DOHH2 (cell line): ENCODE measurements at regions not wholly inside any gene's neighbourhood (a gene's known extent, or its start where the extent isn't known, plus 50 kb on each side); places are given as distances from the start of the nearest gene placed in this dataset.

Experiments used
- H3F3A ChIP-seq: fragments of 200-600 bp; sonication (generic), shearing (Covaris generic); 2 replicates; pipeline ENCODE4 v1.6.0; 2016; ENCODE audit warnings: antibody characterized with exemption, mild to moderate bottlenecking; ENCODE audit not compliant: control insufficient read depth, insufficient read depth
- H3K27ac ChIP-seq: fragments of 200-600 bp; sonication (generic); 2 replicates; pipeline ENCODE4 v1.5.1; 2014; ENCODE audit warnings: low read depth, mild to moderate bottlenecking, low read length, moderate library complexity
- H3K27me3 ChIP-seq: fragments of 200-600 bp; sonication (generic); 2 replicates; pipeline ENCODE4 v1.6.1; 2014; ENCODE audit warnings: mild to moderate bottlenecking, low read length, mixed read lengths; ENCODE audit not compliant: control insufficient read depth
- H3K36me3 ChIP-seq: fragments of 200-600 bp; sonication (generic); 2 replicates; pipeline ENCODE4 v1.6.1; 2014; ENCODE audit warnings: mild to moderate bottlenecking, low read length, moderate library complexity, mixed read lengths; ENCODE audit not compliant: control insufficient read depth
- H3K4me1 ChIP-seq: fragments of 200-600 bp; sonication (generic); 2 replicates; pipeline ENCODE4 v1.6.1; 2014; ENCODE audit warnings: mild to moderate bottlenecking, low read length, mixed read lengths; ENCODE audit not compliant: control insufficient read depth
- H3K4me2 ChIP-seq: fragments of 200-600 bp; sonication (generic); 2 replicates; pipeline ENCODE4 v1.6.0; 2014; ENCODE audit warnings: mild to moderate bottlenecking, low read length, moderate library complexity
- H3K4me3 ChIP-seq: fragments of 200-600 bp; sonication (generic); 2 replicates; pipeline ENCODE4 v1.5.1; 2014; ENCODE audit warnings: mild to moderate bottlenecking, low read length, mixed read lengths
- H3K79me2 ChIP-seq: fragments of 200-600 bp; sonication (generic); 2 replicates; pipeline ENCODE4 v1.6.1; 2014; ENCODE audit warnings: mild to moderate bottlenecking, low read length, mixed read lengths; ENCODE audit not compliant: control insufficient read depth
- H3K9me2 ChIP-seq: fragments of 200-600 bp; sonication (generic); replicated peaks from 2 replicates; pipeline ENCODE4 v1.6.1; 2014; ENCODE audit warnings: mild to moderate bottlenecking, low read length, mixed read lengths; ENCODE audit not compliant: control insufficient read depth
- H3K9me3 ChIP-seq: fragments of 200-600 bp; sonication (generic); 2 replicates; pipeline ENCODE4 v1.6.1; 2014; ENCODE audit warnings: antibody characterized with exemption, low read length, mixed read lengths; ENCODE audit not compliant: control insufficient read depth, insufficient read depth
- H4K20me1 ChIP-seq: fragments of 200-600 bp; sonication (generic); 2 replicates; pipeline ENCODE4 v1.6.0; 2014; ENCODE audit warnings: low read depth, mild to moderate bottlenecking, antibody characterized with exemption, low read length, moderate library complexity; ENCODE audit not compliant: control insufficient read depth, insufficient read depth
- EZH2phosphoT487 ChIP-seq: fragments of 200-600 bp; sonication (generic); IDR thresholded peaks from 2 replicates; pipeline ENCODE4 v1.6.1; 2017; ENCODE audit warnings: borderline replicate concordance, mild to moderate bottlenecking, antibody characterized with exemption, low read length, moderate library complexity, mixed read lengths
- TF ChIP-seq, protein P1 (sequence below): fragments of 200-600 bp; sonication (generic); IDR thresholded peaks from one replicate; pipeline ENCODE4 v1.5.1; 2014; ENCODE audit warnings: antibody characterized with exemption, mild to moderate bottlenecking, low read depth, low read length; ENCODE audit not compliant: poor library complexity, severe bottlenecking

DNA sequence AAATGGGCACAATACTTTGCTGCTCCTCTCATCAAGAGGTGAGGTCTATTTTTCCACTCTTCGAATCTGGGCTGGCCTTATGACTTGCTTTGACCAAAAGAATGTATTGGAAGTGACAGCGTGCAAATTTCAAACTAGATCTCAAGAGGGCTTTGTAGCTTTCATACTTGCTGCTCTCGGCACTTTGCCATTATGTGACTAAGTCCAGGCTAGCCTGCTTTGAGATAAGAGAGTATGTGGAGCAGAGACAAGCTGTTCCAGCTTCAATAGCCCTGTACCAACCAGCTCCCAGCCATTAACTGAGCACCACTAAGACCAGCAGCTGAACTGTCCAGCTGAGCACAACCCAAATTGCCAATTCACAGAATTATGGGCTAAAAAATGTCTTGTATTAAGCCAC lies 124.6 kb downstream of the ACER2 start:
- H3K36me3 ChIP-seq: no peaks in the 10 kb centered on the region
- TF ChIP-seq, protein P1, sequence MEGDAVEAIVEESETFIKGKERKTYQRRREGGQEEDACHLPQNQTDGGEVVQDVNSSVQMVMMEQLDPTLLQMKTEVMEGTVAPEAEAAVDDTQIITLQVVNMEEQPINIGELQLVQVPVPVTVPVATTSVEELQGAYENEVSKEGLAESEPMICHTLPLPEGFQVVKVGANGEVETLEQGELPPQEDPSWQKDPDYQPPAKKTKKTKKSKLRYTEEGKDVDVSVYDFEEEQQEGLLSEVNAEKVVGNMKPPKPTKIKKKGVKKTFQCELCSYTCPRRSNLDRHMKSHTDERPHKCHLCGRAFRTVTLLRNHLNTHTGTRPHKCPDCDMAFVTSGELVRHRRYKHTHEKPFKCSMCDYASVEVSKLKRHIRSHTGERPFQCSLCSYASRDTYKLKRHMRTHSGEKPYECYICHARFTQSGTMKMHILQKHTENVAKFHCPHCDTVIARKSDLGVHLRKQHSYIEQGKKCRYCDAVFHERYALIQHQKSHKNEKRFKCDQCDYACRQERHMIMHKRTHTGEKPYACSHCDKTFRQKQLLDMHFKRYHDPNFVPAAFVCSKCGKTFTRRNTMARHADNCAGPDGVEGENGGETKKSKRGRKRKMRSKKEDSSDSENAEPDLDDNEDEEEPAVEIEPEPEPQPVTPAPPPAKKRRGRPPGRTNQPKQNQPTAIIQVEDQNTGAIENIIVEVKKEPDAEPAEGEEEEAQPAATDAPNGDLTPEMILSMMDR: no peak
- no peak for TF ChIP-seq EZH2phosphoT487
- H3F3A ChIP-seq: no peaks in the 10 kb centered on the region
- no peaks in the 10 kb centered on the region for H3K9me3 ChIP-seq
- H4K20me1 ChIP-seq: no peaks in the 10 kb centered on the region
- no peaks in the 10 kb centered on the region for H3K9me2 ChIP-seq
- no peaks in the 10 kb centered on the region for H3K27me3 ChIP-seq
- H3K4me2 ChIP-seq: no peak overlapping the region
- H3K4me3 ChIP-seq: no peak overlapping the region
- H3K4me1 ChIP-seq: no peaks in the 10 kb centered on the region
- H3K27ac ChIP-seq: no peak overlapping the region
- H3K79me2 ChIP-seq: no peaks in the 10 kb centered on the region

DNA sequence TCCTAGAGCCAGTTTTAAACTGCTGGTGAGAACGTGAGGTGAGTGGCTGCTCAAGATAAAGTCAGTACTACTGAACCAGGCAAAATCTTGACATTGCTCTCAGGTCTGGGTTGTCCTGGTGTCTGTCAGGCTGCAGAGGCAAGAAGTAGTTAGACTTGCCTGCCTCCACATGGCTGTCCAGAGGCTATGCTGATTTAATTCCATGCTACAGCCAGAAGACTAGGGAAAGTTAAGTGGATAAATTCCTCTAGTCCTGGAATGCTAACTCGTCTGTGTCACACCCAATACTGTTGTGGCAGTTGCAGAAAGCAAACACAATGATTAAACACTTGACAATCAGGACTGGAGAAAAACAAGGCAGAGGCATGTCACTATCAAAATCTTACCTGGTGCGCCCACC lies 118.9 kb downstream of the ACER2 start:
- Histone ChIP-seq H3K79me2 (no peaks in the 10 kb centered on the region), H3K9me3 (no peaks in the 10 kb centered on the region), H3K27me3 (no peaks in the 10 kb centered on the region), H3K4me3 (no peak overlapping the region), H3K36me3 (no peaks in the 10 kb centered on the region), H3K27ac (no peak overlapping the region), H4K20me1 (no peaks in the 10 kb centered on the region), H3F3A (no peaks in the 10 kb centered on the region), H3K4me1 (no peaks in the 10 kb centered on the region), H3K9me2 (no peaks in the 10 kb centered on the region), H3K4me2 (no peak overlapping the region)
- no peak for TF ChIP-seq EZH2phosphoT487
- TF ChIP-seq, protein P1: no peak

DNA sequence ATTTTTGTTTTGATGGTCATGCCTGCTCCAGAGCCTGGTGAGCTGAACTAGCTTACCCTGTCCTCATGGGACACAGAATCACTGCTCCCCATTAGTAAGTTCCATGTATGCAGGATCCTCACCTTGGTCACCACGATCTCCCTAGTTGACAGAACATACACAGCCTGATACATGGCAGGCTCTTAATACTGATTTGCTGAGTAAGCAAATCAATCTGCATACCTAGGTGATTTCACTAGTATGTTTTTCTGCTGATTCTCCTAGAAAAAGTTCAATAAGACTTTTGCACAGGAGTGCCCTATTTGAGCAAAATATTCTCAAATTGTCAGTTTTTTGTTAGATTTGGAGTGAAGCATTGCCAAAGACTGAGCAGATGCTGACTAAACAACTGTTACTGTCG lies 113.7 kb downstream of the ACER2 start:
- H3K79me2 ChIP-seq: no peaks in the 10 kb centered on the region
- H4K20me1 ChIP-seq: no peaks in the 10 kb centered on the region
- H3K27me3 ChIP-seq: no peaks in the 10 kb centered on the region
- no peaks in the 10 kb centered on the region for H3K36me3 ChIP-seq
- no peaks in the 10 kb centered on the region for H3F3A ChIP-seq
- no peak overlapping the region for H3K4me3 ChIP-seq
- H3K9me3 ChIP-seq: no peaks in the 10 kb centered on the region
- no peak overlapping the region for H3K4me2 ChIP-seq
- H3K9me2 ChIP-seq: no peaks in the 10 kb centered on the region
- H3K27ac ChIP-seq: no peak overlapping the region
- no peak for TF ChIP-seq EZH2phosphoT487
- TF ChIP-seq, protein P1: no peak
- H3K4me1 ChIP-seq: no peaks in the 10 kb centered on the region

DNA sequence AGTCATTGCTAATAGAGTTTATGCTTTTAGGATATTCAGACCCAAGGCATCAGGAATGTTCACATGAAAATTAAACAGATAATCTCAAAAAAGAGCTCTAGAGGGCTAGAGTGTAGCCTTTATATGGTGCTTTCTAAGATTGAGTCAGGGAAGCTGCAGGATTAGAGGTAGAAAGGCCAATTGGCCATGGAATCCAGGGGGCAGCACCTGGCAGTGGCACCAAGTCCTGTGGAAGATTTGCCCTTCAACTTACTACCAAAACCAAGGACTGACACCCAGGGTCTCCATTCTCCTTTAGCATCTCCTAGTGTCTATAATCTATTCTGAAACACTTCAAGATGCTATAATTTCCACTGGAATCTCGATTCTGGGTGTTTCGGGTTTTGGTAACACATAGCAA lies 112.4 kb downstream of the ACER2 start:
- no peak overlapping the region for H3K4me3 ChIP-seq
- no peaks in the 10 kb centered on the region for H3K79me2 ChIP-seq
- H3K27me3 ChIP-seq: no peaks in the 10 kb centered on the region
- H3K27ac ChIP-seq: no peak overlapping the region
- no peak for TF ChIP-seq EZH2phosphoT487
- TF ChIP-seq, protein P1: no peak
- no peaks in the 10 kb centered on the region for H3K9me2 ChIP-seq
- H3F3A ChIP-seq: no peaks in the 10 kb centered on the region
- H3K4me1 ChIP-seq: no peaks in the 10 kb centered on the region
- H3K9me3 ChIP-seq: no peaks in the 10 kb centered on the region
- no peak overlapping the region for H3K4me2 ChIP-seq
- H4K20me1 ChIP-seq: no peaks in the 10 kb centered on the region
- H3K36me3 ChIP-seq: no peaks in the 10 kb centered on the region
